ENCODE measurements at regions not wholly inside any gene's neighbourhood (a gene's known extent, or its start where the extent isn't known, plus 50 kb on each side); places are given as distances from the start of the nearest gene placed in this dataset.

- no peak overlapping the region for H2AFZ ChIP-seq (ENCODE audit: insufficient read depth, low read depth, low read length, poor library complexity, severe bottlenecking)
- TF ChIP-seq CTCF (IDR thresholded peaks at IDR 0.05): no peak
- no peak for TF ChIP-seq EZH2 (IDR thresholded peaks at IDR 0.05; ENCODE audit: borderline replicate concordance, insufficient read depth, low read depth, low read length, poor library complexity, severe bottlenecking)
- CTCF ChIA-PET: no interaction called here
- no peak overlapping the region for H3K4me3 Mint-ChIP-seq
- H3K4me1 Mint-ChIP-seq: peaks cover 53% of the 10 kb centered on the region
- peaks cover 5% of the 10 kb centered on the region for H3K27me3 Mint-ChIP-seq
- no peaks in the 10 kb centered on the region for H3K9me3 Mint-ChIP-seq (ENCODE audit: insufficient read depth)
- no peaks in the 10 kb centered on the region for H3K27me3 ChIP-seq (replicated peaks in 1 of 4; ENCODE audit: control extremely low read depth in 1 of 4, control insufficient read depth in 3 of 4, insufficient read depth in 4 of 4, low read length in 3 of 4)
- no peaks in the 10 kb centered on the region for H3K36me3 ChIP-seq (replicated peaks in 1 of 2; ENCODE audit: control extremely low read depth in 1 of 2, control insufficient read depth in 1 of 2, extremely low read depth in 1 of 2, insufficient read depth in 2 of 2, low read length in 1 of 2)
- no peaks in the 10 kb centered on the region for H4K20me1 ChIP-seq (ENCODE audit: control insufficient read depth, insufficient read depth, low read length, poor library complexity, severe bottlenecking)
- H3K9me3 ChIP-seq (ENCODE audit: control extremely low read depth in 1 of 3, control insufficient read depth in 2 of 3, insufficient read depth in 1 of 3, low read length in 2 of 3): no peaks in the 10 kb centered on the region
- no peak overlapping the region for H3K4me3 ChIP-seq (ENCODE audit: control extremely low read depth in 1 of 5, extremely low read depth in 1 of 5, insufficient read depth in 1 of 5, low read depth in 2 of 5, low read length in 4 of 5)
- H3K4me2 ChIP-seq (replicated peaks; ENCODE audit: low read depth, low read length, poor library complexity, severe bottlenecking): no peak overlapping the region
- 77% methylated on average over 12 of the region's 15 CpGs for WGBS (ENCODE audit: insufficient coverage)
- peak overlapping the region; percentile 50 for H3K27ac Mint-ChIP-seq
- H3K9ac ChIP-seq (ENCODE audit: low read length): no peak overlapping the region
- H3K27ac ChIP-seq (ENCODE audit: low read length in 2 of 2): no peak overlapping the region
- ATAC-seq (ENCODE audit: low read depth) (no peak), DNase-seq (no peak)
- peaks cover 0 to 68% of the 10 kb centered on the region in 2 donors for H3K4me1 ChIP-seq (ENCODE audit: control insufficient read depth in 2 of 2, insufficient read depth in 2 of 2, low read length in 2 of 2)
- no peaks in the 10 kb centered on the region for H3K79me2 ChIP-seq (ENCODE audit: control insufficient read depth, insufficient read depth, low read length)
- POLR2A ChIA-PET: no interaction called here
- intact Hi-C loops (cut with micrococcal nuclease): no loop called here
These were observed 173.9 kb upstream of the B3GAT1 start for GRCh38 chr11:134585666-134586610.

GRCh38 chr11:134584706-134585445 is 172.8 kb upstream of the B3GAT1 start:
- Mint-ChIP-seq H3K27ac (no peak overlapping the region), H3K4me1 (peaks cover 53% of the 10 kb centered on the region), H3K27me3 (peaks cover 9% of the 10 kb centered on the region), H3K4me3 (peak overlapping the region; percentile 26), H3K9me3 (ENCODE audit: insufficient read depth) (no peaks in the 10 kb centered on the region)
- TF ChIP-seq CTCF (IDR thresholded peaks at IDR 0.05) (no peak), EZH2 (IDR thresholded peaks at IDR 0.05; ENCODE audit: borderline replicate concordance, insufficient read depth, low read depth, low read length, poor library complexity, severe bottlenecking) (no peak)
- intact Hi-C loops (cut with micrococcal nuclease): no loop called here
- H3K4me1 ChIP-seq (ENCODE audit: control insufficient read depth in 2 of 2, insufficient read depth in 2 of 2, low read length in 2 of 2): peaks cover 0 to 68% of the 10 kb centered on the region in 2 donors
- no peaks in the 10 kb centered on the region for H3K79me2 ChIP-seq (ENCODE audit: control insufficient read depth, insufficient read depth, low read length)
- no peak overlapping the region for H3K4me2 ChIP-seq (replicated peaks; ENCODE audit: low read depth, low read length, poor library complexity, severe bottlenecking)
- H3K9me3 ChIP-seq (ENCODE audit: control extremely low read depth in 1 of 3, control insufficient read depth in 2 of 3, insufficient read depth in 1 of 3, low read length in 2 of 3): peaks cover 0 to 5% (median 0%) of the 10 kb centered on the region in 3 donors
- H2AFZ ChIP-seq (ENCODE audit: insufficient read depth, low read depth, low read length, poor library complexity, severe bottlenecking): no peak overlapping the region
- DNase-seq (peak; percentile 41), ATAC-seq (ENCODE audit: low read depth) (peak; percentile 22)
- POLR2A ChIA-PET: no interaction called here
- no peak overlapping the region for H3K27ac ChIP-seq (ENCODE audit: low read length in 2 of 2)
- no peaks in the 10 kb centered on the region for H4K20me1 ChIP-seq (ENCODE audit: control insufficient read depth, insufficient read depth, low read length, poor library complexity, severe bottlenecking)
- no peak overlapping the region for H3K4me3 ChIP-seq (ENCODE audit: control extremely low read depth in 1 of 5, extremely low read depth in 1 of 5, insufficient read depth in 1 of 5, low read depth in 2 of 5, low read length in 4 of 5)
- no peaks in the 10 kb centered on the region for H3K36me3 ChIP-seq (replicated peaks in 1 of 2; ENCODE audit: control extremely low read depth in 1 of 2, control insufficient read depth in 1 of 2, extremely low read depth in 1 of 2, insufficient read depth in 2 of 2, low read length in 1 of 2)
- CTCF ChIA-PET: no interaction called here
- H3K9ac ChIP-seq (ENCODE audit: low read length): no peak overlapping the region
- 81% methylated on average over 13 of the region's 14 CpGs for WGBS (ENCODE audit: insufficient coverage)
- no peaks in the 10 kb centered on the region for H3K27me3 ChIP-seq (replicated peaks in 1 of 4; ENCODE audit: control extremely low read depth in 1 of 4, control insufficient read depth in 3 of 4, insufficient read depth in 4 of 4, low read length in 3 of 4)
